DMS79 treated with DMSO at 0.1 percent for 48 hours (cell line): ENCODE measurements at regions not wholly inside any gene's neighbourhood (a gene's known extent, or its start where the extent isn't known, plus 50 kb on each side); places are given as distances from the start of the nearest gene placed in this dataset.

ENCODE experiments used
- DNase-seq: peaks from one replicate; lab custom pipeline; 2025; lab: John Stamatoyannopoulos, UW

DNA sequence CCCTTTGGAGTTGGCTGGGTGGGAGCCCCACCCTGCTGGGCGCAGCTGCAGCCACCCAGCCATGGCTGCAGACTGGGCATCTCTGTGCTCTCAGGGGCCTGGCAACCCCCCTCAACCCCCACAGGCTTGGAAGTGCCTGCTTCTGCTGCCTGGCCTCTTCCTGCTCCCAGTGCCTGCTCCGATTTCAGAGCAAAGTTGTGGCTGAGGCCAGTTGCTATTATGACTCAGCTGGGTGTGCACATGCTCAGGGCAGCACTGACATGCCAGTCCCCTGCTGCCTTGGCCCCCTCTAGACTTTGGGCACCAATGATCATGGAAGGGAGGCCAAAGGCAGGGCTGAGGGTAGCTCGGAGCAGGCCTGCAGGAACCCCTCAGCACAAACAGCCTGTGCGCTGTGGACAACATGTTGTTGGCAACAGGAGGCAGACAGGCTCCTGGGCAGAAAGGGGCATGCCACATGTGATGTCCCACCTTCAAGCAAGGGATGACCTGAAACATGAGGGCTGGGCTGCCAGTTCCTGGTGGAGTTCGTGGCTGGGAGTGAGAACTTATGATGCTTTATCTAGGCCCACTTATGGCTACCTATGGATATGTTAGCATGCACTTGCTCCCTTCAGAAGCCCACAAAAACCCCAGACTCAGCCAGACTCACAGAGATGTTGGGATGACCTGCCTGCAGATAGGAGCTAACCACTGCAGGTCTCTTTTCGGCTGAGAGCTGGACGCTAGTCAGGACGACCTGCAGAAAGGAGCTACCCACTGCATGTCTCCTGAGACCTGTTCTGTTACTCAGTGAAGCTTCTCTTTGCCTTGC lies 96.4 kb upstream of the AMOTL1 start:
- no peak for DNase-seq

GRCh38 chr11:94672636-94673035 lies 95.5 kb upstream of the AMOTL1 start:
- DNase-seq: no peak

GRCh38 chr11:94673386-94673785 lies 94.8 kb upstream of the AMOTL1 start:
- peak; percentile 69 for DNase-seq

DNA sequence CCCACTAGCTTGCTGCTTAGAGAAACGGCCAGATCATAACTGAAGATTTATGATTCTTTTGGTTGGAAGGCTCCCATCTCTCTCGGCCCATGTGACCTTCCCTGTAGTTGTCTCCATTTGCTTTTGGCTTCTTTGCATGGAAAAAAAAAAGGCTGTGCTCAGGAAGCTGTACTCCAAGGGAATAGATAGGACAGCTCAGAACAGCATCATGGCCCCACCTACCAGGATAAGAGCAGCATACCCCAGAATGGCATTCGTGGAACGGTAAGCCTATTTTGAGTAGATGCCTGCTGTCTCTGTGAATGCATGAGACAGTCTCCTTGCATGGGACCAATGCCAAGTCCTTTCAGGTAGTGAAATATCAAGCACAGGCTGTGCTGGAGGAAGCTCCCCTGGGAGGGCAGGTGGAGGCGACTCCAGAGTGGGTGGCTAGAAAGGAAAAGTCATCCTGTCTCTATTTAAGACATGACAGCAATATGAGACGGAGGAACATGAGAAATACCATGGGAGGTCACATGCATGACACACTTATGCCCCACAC lies 94.1 kb upstream of the AMOTL1 start:
- peak; percentile 98 for DNase-seq

DNA sequence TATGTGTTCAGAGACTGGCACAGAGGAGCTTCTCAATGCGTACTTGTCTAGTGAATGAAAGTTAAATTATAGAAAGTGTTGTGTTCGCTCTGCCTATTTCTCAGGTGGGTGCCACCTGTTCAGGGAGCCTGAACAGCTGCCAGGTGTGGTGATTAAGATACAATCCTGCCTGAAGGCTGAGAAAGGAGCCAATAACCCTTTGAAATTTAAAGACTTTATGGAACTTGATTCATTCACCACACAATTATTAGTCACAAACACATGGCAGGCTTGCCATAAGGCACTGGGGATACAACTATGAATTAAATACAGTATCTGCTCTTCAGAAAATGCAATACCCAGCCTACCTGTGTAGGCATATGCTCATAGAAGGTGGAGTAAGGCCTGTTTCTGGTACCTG lies 92.9 kb upstream of the AMOTL1 start:
- peak; percentile 91 for DNase-seq

- DNase-seq: peak; percentile 38
These were observed 92.3 kb upstream of the AMOTL1 start for GRCh38 chr11:94675813-94676212.

DNA sequence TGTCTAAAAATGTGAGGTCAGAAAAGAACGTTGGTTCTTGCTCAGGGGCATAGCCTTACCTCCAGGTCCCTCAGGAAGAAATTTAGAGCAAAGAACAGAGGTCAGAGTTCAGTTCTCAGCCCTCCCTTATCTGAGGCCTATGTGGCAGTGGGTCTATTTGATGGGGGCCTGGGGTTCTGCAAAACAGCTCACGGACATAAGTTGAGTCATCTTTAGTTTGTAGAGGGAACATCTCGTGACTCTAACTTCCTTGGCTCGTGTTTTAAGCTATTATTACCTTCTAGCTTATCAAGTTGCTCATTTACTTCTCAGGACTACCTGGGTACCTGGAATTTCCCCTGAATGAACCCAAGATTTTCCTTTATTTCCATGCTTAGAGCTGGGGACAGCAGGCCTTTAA lies 91.3 kb upstream of the AMOTL1 start:
- DNase-seq: no peak

DNA sequence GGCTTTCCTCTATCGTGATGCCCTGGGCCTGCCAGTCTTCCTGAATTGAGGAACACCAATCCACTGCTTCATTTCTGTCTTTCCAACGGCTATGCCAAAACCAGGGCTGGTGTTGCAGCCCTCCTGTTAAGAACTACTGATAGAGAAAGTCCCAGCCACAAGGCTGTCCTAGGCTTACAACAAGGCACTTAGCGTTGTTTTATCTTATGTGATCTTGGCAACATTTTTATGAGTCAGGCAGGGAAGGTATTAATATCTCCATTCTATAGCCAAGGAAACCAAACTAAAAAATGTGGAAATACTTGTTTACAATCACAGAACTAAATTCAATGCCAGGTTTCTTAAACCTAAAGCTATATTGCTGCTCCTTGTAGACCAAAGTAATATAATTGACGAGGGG lies 89.9 kb upstream of the AMOTL1 start:
- DNase-seq: no peak

DNA sequence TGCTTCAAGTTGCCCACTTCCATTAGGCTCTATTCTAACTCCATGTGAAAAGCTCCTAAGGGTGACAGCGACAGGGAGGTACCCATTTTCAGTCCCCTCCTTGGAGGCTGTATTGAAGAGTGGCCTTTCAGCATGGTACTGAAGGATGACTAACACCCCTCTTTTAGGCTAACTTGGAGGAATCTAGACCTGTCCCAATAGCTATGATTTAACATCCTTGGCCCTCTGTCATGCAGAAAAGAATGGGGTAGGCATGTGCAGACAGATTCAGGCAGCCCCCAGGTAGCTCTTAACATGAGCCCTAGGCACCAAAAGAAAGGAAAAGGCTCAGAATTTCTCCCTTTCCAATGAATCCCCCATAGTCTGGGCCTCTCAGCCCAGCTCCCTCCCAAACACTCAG lies 89.3 kb upstream of the AMOTL1 start:
- no peak for DNase-seq

DNA sequence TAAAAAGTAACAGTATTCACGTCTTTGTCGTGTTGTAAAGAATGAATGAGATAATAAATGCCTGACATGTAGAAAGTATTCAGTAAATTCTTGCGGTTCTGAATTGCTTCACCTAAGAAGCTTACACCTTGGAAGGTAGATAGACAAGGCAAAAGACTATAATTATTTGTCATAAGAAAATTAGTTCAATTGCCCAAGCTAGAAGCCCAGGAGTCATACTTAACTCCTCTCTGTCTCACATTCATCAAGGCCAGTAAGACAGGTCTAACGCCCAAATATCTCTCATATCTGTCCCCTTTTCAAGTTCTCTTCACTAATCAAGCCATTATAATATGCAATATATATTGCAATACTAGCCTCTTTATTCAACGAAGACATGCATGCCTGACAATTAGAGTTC lies 87.7 kb upstream of the AMOTL1 start:
- no peak for DNase-seq

DNA sequence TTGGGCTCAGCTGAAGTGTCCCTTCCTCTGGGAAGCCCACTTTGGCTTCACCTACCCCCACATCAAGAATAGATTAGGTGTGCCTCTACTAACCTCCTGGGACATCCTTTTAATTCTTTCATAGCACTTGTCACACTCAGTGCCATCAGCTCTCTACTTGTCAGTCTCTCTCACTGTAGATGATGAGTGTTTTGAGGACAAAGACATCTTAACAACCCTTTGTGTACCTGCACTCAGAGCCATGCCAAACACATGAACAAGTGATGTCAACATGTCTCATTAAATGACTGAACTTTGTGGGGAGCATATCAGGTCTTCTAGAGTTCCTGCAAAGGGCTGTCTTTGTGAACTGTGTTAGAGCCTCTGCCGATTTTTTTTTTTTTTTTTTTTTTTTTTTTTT lies 87.0 kb upstream of the AMOTL1 start:
- no peak for DNase-seq

DNA sequence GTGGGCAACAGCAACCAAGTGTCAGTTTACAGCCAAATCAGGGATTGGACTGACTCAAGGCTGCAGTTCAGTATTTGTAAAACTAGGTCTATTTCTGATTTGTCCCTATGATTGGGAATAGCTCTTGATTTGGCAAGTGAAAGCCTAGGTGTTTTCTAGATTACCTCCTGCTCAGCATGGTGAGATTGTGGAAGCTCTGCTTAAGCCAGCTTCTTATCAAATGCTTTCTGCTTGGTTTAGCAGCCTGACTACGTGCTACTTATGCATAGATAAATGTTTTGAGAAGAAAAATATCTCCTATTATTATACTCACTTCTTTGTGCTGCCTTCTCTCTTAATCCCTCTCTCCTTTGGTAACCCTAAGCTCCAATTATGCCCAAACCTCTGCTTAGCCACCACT lies 86.3 kb upstream of the AMOTL1 start:
- no peak for DNase-seq

- DNase-seq: no peak
These were observed 73.7 kb upstream of the AMOTL1 start for GRCh38 chr11:94694309-94695060.

- DNase-seq: no peak
These were observed 71.0 kb upstream of the AMOTL1 start for GRCh38 chr11:94697156-94697555.

DNA sequence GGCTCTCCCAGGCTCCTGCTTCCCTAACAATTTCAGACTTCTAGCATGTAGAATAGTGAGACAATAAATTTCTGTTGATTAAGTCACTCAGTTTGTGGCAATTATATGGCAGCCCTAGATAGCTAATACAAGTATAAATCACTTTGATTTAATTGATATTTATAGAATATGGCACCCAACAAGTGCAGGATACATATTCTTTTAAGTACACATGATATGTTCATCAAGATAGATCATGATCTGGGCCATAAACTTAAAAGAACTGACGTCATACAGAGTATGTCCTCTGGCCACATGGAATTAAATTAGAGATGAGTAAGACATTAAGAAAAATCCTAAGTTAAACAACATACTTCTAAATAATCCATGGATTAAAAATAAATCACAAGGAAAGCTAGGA lies 67.5 kb upstream of the AMOTL1 start:
- no peak for DNase-seq

GRCh38 chr11:94702481-94702880 lies 65.7 kb upstream of the AMOTL1 start:
- DNase-seq: no peak

DNA sequence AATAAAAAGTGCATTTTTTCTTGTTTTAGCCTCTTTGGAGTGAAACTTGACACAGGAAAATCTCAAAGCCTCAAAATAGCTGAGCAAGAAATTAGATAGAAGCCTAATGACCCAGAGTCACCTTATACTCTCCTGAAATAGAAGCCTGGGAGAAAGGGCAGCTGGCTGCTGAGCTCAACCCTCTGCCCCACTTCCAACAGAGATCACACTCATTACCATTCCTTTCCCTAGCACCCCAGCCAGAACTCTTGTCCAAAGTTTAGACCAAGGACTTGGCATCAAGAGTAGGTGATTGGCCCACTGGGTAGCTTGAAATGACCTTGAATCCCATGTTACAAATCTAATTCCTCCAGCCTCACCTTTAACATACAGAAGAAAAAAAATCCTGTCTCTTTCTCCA lies 62.7 kb upstream of the AMOTL1 start:
- no peak for DNase-seq

- DNase-seq: peak; percentile 35
These were observed 62.1 kb upstream of the AMOTL1 start for GRCh38 chr11:94705891-94706615.

DNA sequence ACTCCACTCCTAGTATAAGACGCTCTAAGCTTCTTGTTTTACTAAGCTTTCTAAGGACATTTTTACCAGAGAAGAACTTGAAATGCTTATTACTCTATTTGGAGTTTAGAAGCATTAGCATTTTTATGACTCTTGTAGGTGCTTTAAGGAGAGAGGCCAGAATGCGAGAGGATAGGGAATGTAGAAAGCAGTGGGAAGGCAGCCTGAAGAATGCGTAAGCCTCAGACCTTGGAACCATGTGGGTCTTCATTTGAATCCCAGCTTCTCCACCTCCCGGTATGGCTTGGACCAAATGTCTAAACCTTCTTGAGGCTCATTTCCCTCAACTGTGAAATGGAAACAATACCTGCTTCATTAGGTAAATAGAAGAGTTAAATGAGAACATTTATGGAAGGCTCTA lies 60.0 kb upstream of the AMOTL1 start:
- DNase-seq: no peak

DNA sequence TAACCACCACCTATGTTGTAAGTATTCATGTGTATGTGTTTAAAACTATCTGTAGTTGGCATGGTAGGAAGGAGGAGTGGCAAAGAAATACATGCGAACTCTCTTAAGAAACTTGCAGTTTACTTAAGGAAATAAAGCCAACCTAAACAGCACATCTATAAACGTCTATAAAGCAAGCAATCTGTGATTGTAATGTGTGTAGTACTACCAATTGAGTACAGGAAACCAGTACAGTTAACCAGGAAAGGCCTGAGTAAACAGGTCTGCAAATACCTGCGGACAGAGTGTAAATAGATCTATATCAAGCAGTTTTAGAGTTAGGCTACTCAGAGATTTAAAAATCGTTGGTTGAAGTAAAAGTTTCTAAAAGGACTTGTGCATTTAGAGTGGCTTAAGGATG lies 59.5 kb upstream of the AMOTL1 start:
- DNase-seq: no peak

- DNase-seq: no peak
These were observed 52.9 kb upstream of the AMOTL1 start for GRCh38 chr11:94715225-94715624.

- no peak for DNase-seq
These were observed 50.5 kb upstream of the AMOTL1 start for GRCh38 chr11:94717667-94718066.
